H9 (cell line): ENCODE measurements at regions not wholly inside any gene's neighbourhood (a gene's known extent, or its start where the extent isn't known, plus 50 kb on each side); places are given as distances from the start of the nearest gene placed in this dataset.

Experiments used
- DNase-seq: peaks from one replicate; pipeline ENCODE4 v3.0.0-alpha.2; 2017
- H2AFZ ChIP-seq: one replicate; pipeline ENCODE4 v1.6.1; 2013; ENCODE audit warnings: mild to moderate bottlenecking, low read length, control low read depth, moderate library complexity
- H2AK5ac ChIP-seq: 2 replicates; pipeline ENCODE4 v1.6.1; 2013; ENCODE audit warnings: low read length, control low read depth, mixed read lengths; ENCODE audit not compliant: insufficient read length
- H2BK120ac ChIP-seq: one replicate; pipeline ENCODE4 v1.6.1; 2013; ENCODE audit warnings: low read depth, mild to moderate bottlenecking, low read length, control low read depth, inconsistent platforms; ENCODE audit not compliant: poor library complexity, severe bottlenecking
- H2BK12ac ChIP-seq: 2 replicates; pipeline ENCODE4 v1.6.1; 2013; ENCODE audit warnings: low read length, control low read depth, mixed read lengths, low read depth; ENCODE audit not compliant: insufficient read length
- H2BK15ac ChIP-seq: 2 replicates; pipeline ENCODE4 v1.6.1; 2013; ENCODE audit warnings: low read depth, low read length, control low read depth
- H2BK20ac ChIP-seq: one replicate; pipeline ENCODE4 v1.6.1; 2013; ENCODE audit warnings: low read depth, mild to moderate bottlenecking, low read length, control low read depth, inconsistent platforms; ENCODE audit not compliant: poor library complexity, severe bottlenecking
- H2BK5ac ChIP-seq: 2 replicates; pipeline ENCODE4 v1.6.1; 2013; ENCODE audit warnings: low read length, control low read depth, mixed read lengths; ENCODE audit not compliant: insufficient read length
- H3K14ac ChIP-seq: 2 replicates; pipeline ENCODE4 v1.6.1; 2013; ENCODE audit warnings: low read length, control low read depth; ENCODE audit not compliant: insufficient read depth
- H3K18ac ChIP-seq: 2 replicates; pipeline ENCODE4 v1.6.1; 2013; ENCODE audit warnings: low read depth, mild to moderate bottlenecking, mixed read lengths, low read length, control low read depth; ENCODE audit not compliant: insufficient read length
- H3K23ac ChIP-seq: 2 replicates; pipeline ENCODE4 v1.6.1; 2013; ENCODE audit warnings: low read length, control low read depth, mixed read lengths, low read depth; ENCODE audit not compliant: insufficient read length
- H3K23me2 ChIP-seq: 2 replicates; pipeline ENCODE4 v1.6.1; 2013; ENCODE audit warnings: low read depth, mild to moderate bottlenecking, mixed read lengths, low read length, control low read depth; ENCODE audit not compliant: insufficient read length, poor library complexity, severe bottlenecking
- H3K27ac ChIP-seq: 2 replicates; pipeline ENCODE4 v1.5.1; 2013; ENCODE audit warnings: low read length, control low read depth, mixed read lengths, low read depth; ENCODE audit not compliant: insufficient read length
- H3K27me3 ChIP-seq: 2 replicates; pipeline ENCODE4 v1.6.1; 2013; ENCODE audit warnings: low read length, control low read depth, inconsistent platforms; ENCODE audit not compliant: insufficient read depth
- H3K4ac ChIP-seq: 2 replicates; pipeline ENCODE4 v1.6.1; 2013; ENCODE audit warnings: low read depth, mild to moderate bottlenecking, control low read depth, inconsistent platforms, low read length, moderate library complexity
- H3K4me1 ChIP-seq: 2 replicates; pipeline ENCODE4 v1.6.1; 2013; ENCODE audit warnings: low read length, control low read depth, inconsistent platforms; ENCODE audit not compliant: insufficient read depth
- H3K4me2 ChIP-seq: 2 replicates; pipeline ENCODE4 v1.6.1; 2013; ENCODE audit warnings: low read length, control low read depth, mixed read lengths; ENCODE audit not compliant: insufficient read length, insufficient read depth
- H3K56ac ChIP-seq: 2 replicates; pipeline ENCODE4 v1.6.1; 2013; ENCODE audit warnings: low read depth, mild to moderate bottlenecking, mixed read lengths, low read length, control low read depth; ENCODE audit not compliant: insufficient read length
- H3K79me1 ChIP-seq: 2 replicates; pipeline ENCODE4 v1.6.1; 2013; ENCODE audit warnings: low read depth, mild to moderate bottlenecking, moderate library complexity, low read length, control low read depth, inconsistent platforms; ENCODE audit not compliant: insufficient read depth, poor library complexity, severe bottlenecking
- H3K79me2 ChIP-seq: 2 replicates; pipeline ENCODE4 v1.6.1; 2013; ENCODE audit warnings: low read length, control low read depth, inconsistent platforms; ENCODE audit not compliant: insufficient read depth
- H3K9ac ChIP-seq: 2 replicates; pipeline ENCODE4 v1.6.1; 2013; ENCODE audit warnings: low read length, control low read depth, mixed read lengths; ENCODE audit not compliant: insufficient read length; ENCODE audit errors: extremely low read depth
- H3K9me3 ChIP-seq: one replicate; pipeline ENCODE4 v1.6.1; 2013; ENCODE audit warnings: low read depth, low read length, inconsistent platforms; ENCODE audit not compliant: control insufficient read depth
- H3T11ph ChIP-seq: one replicate; pipeline ENCODE4 v1.6.1; 2013; ENCODE audit warnings: mild to moderate bottlenecking, low read length, control low read depth, inconsistent platforms
- H4K20me1 ChIP-seq: one replicate; pipeline ENCODE4 v1.6.1; 2013; ENCODE audit not compliant: control insufficient read depth, insufficient read length, insufficient read depth
- H4K5ac ChIP-seq: 2 replicates; pipeline ENCODE4 v1.6.1; 2013; ENCODE audit warnings: low read depth, mild to moderate bottlenecking, mixed read lengths, low read length, control low read depth; ENCODE audit not compliant: insufficient read length
- H4K8ac ChIP-seq: replicated peaks from 2 replicates; pipeline ENCODE4 v1.6.1; 2013; ENCODE audit warnings: low read length, control low read depth, mixed read lengths, low read depth; ENCODE audit not compliant: insufficient read length
- H4K91ac ChIP-seq: 2 replicates; pipeline ENCODE4 v1.6.1; 2013; ENCODE audit warnings: low read depth, mild to moderate bottlenecking, moderate library complexity, mixed read lengths, low read length, control low read depth; ENCODE audit not compliant: insufficient read length
- H3K27ac Mint-ChIP-seq, 3 experiments: 2 replicates in 2 of 3; 3 replicates in 1 of 3; pipeline ENCODE4 v1.8.0; 2020 to 2021; ENCODE audit warnings: mixed read lengths in 3 of 3, mild to moderate bottlenecking in 1 of 3, moderate library complexity in 1 of 3
- H3K27me3 Mint-ChIP-seq: 2 replicates; pipeline ENCODE4 v1.8.0; 2021; ENCODE audit warnings: low read depth, mild to moderate bottlenecking, moderate library complexity, mixed read lengths
- H3K36me3 Mint-ChIP-seq, 3 experiments: 2 replicates in 2 of 3; 3 replicates in 1 of 3; pipeline ENCODE4 v1.8.0; 2020 to 2021; ENCODE audit warnings: low read depth in 3 of 3, mixed read lengths in 3 of 3; ENCODE audit not compliant: insufficient read depth in 1 of 3
- H3K4me1 Mint-ChIP-seq, 2 experiments: 2 replicates each; pipeline ENCODE4 v1.8.0; 2020; ENCODE audit warnings: mixed read lengths in 2 of 2
- H3K4me3 Mint-ChIP-seq, 2 experiments: 2 replicates in 1 of 2; 3 replicates in 1 of 2; pipeline ENCODE4 v1.8.0; 2020 to 2021; ENCODE audit warnings: mild to moderate bottlenecking in 2 of 2, mixed read lengths in 2 of 2, moderate library complexity in 1 of 2
- H3K9me3 Mint-ChIP-seq, 2 experiments: 2 replicates in 1 of 2; 3 replicates in 1 of 2; pipeline ENCODE4 v1.8.0; 2020; ENCODE audit warnings: mild to moderate bottlenecking in 2 of 2, mixed read lengths in 2 of 2, moderate library complexity in 1 of 2
- CTCF ChIP-seq: fragments of 200-600 bp; sonication (generic); conservative IDR thresholded peaks from 3 replicates; pipeline ENCODE4 v1.8.0; 2021; ENCODE audit warnings: antibody characterized with exemption, mild to moderate bottlenecking
- WGBS: extraction: QIAGEN DNeasy Blood & Tissue Kit; methylation state at CpG from one replicate; pipeline ENCODE4 v1.1.7; 2013; ENCODE audit warnings: missing lambda C conversion rate, low lambda C conversion rate, mixed read lengths; ENCODE audit not compliant: insufficient read length; ENCODE audit errors: extremely low coverage; 5-methylcytosine and 5-hydroxymethylcytosine counted together

- H3K27me3 Mint-ChIP-seq = no peaks in the 10 kb centered on the region
- H3K79me1 ChIP-seq = no peaks in the 10 kb centered on the region
- no peak overlapping the region for H3K56ac ChIP-seq
- no peaks in the 10 kb centered on the region for H4K20me1 ChIP-seq
- no peaks in the 10 kb centered on the region for H3K9me3 Mint-ChIP-seq
- H3K4me3 Mint-ChIP-seq = no peak overlapping the region; a peak in 1 of 5 replicates
- H3K9me3 ChIP-seq = no peaks in the 10 kb centered on the region
- H3K36me3 Mint-ChIP-seq = no peaks in the 10 kb centered on the region
- no peak overlapping the region for H4K8ac ChIP-seq
- peak overlapping the region; percentile 59 for H3K4ac ChIP-seq
- H3K27me3 ChIP-seq = no peaks in the 10 kb centered on the region
- peak overlapping the region; percentile 90 for H3K18ac ChIP-seq
- no peak overlapping the region for H3T11ph ChIP-seq
- peak overlapping the region; percentile 83 for H2BK12ac ChIP-seq
- peak overlapping the region; percentile 65 for H4K91ac ChIP-seq
- H3K79me2 ChIP-seq = 0 out of 2 replicates have a peak, but pooled peaks cover 2% of the 10 kb centered on the region
- H3K23ac ChIP-seq = no peak overlapping the region
- peak overlapping the region; percentile 91 for H3K14ac ChIP-seq
- H3K23me2 ChIP-seq = no peaks in the 10 kb centered on the region
- no peak overlapping the region for H2AK5ac ChIP-seq
- H3K4me1 Mint-ChIP-seq = peaks cover 17 to 26% of the 10 kb centered on the region in 2 experiments
- no peak overlapping the region for H3K4me2 ChIP-seq
- 0 out of 2 replicates have a peak overlapping the region, but pooled peaks have one; percentile 24 for H2BK15ac ChIP-seq
- peak overlapping the region; percentile 93 to 98 (median 96) for H3K27ac Mint-ChIP-seq
- H3K9ac ChIP-seq = no peak overlapping the region
- no peak for TF ChIP-seq CTCF
- no peak overlapping the region for H2BK5ac ChIP-seq
- peak overlapping the region; percentile 69 for H2AFZ ChIP-seq
- H2BK120ac ChIP-seq = no peak overlapping the region
- H4K5ac ChIP-seq = no peak overlapping the region
- no peaks in the 10 kb centered on the region; the same call in 1 of the 2 replicates for H3K4me1 ChIP-seq
- DNase-seq = peak; percentile 94
- H2BK20ac ChIP-seq = no peak overlapping the region
- WGBS = no CpG with 5 or more reads among the region's 18 CpGs
- H3K27ac ChIP-seq = peak overlapping the region; percentile 71
Measured at GRCh38 chr2:62293490-62294271, 97.8 kb downstream of the B3GNT2 start.
